ENCODE measurements at regions not wholly inside any gene's neighbourhood (a gene's known extent, or its start where the extent isn't known, plus 50 kb on each side); places are given as distances from the start of the nearest gene placed in this dataset.

GRCh38 chr1:224061436-224061835 lies 52.5 kb upstream of the FBXO28 start:
- TF ChIP-seq, protein P1, sequence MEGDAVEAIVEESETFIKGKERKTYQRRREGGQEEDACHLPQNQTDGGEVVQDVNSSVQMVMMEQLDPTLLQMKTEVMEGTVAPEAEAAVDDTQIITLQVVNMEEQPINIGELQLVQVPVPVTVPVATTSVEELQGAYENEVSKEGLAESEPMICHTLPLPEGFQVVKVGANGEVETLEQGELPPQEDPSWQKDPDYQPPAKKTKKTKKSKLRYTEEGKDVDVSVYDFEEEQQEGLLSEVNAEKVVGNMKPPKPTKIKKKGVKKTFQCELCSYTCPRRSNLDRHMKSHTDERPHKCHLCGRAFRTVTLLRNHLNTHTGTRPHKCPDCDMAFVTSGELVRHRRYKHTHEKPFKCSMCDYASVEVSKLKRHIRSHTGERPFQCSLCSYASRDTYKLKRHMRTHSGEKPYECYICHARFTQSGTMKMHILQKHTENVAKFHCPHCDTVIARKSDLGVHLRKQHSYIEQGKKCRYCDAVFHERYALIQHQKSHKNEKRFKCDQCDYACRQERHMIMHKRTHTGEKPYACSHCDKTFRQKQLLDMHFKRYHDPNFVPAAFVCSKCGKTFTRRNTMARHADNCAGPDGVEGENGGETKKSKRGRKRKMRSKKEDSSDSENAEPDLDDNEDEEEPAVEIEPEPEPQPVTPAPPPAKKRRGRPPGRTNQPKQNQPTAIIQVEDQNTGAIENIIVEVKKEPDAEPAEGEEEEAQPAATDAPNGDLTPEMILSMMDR (IDR thresholded peaks at IDR 0.05): no peak
- no peak overlapping the region for H3K27ac ChIP-seq
- no peak for DNase-seq
- intact Hi-C loops (cut with DNase I; ENCODE audit: low total_unique reads): no loop called here
- H3K36me3 ChIP-seq: no peaks in the 10 kb centered on the region
- peaks cover 0 to 8% of the 10 kb centered on the region in 2 donors for H3K27me3 ChIP-seq
- no peaks in the 10 kb centered on the region for H3K4me1 ChIP-seq
- no peak overlapping the region for H3K4me3 ChIP-seq
- no peaks in the 10 kb centered on the region for H3K9me3 ChIP-seq

DNA sequence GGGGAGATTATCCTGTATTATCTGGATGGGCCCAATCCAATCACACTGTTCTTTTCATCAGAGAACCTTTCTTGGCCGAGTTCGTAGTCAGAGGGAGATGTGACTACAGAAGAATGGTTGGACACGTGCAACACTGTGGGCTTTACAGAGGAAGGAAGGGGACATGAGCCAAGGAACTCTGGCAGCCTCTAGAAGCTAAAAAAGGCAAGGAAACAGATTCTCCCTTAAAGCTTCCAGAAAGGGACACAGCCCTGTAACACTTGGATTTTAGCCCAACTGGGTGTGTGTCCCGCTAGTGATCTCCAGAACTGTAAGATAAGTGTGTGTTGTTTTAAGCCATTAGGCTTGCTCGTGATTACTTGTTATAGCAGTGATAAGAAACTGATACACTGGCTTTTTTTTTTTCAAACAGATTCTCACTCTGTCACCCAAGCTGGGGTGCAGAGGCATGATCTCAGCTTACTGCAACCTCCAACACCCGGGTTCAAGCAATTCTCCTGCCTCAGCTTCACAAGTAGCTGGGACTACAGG lies 53.9 kb upstream of the FBXO28 start:
- DNase-seq: no peak
- TF ChIP-seq, protein P1 (IDR thresholded peaks at IDR 0.05): no peak
- no peaks in the 10 kb centered on the region for H3K4me1 ChIP-seq
- no peaks in the 10 kb centered on the region for H3K9me3 ChIP-seq
- H3K27ac ChIP-seq: no peak overlapping the region
- intact Hi-C loops (cut with DNase I; ENCODE audit: low total_unique reads): no loop called here
- H3K27me3 ChIP-seq: peaks cover 0 to 8% of the 10 kb centered on the region in 2 donors
- H3K36me3 ChIP-seq: no peaks in the 10 kb centered on the region
- no peak overlapping the region for H3K4me3 ChIP-seq

GRCh38 chr1:224058303-224058702 lies 55.6 kb upstream of the FBXO28 start:
- no peak for DNase-seq
- intact Hi-C loops (cut with DNase I; ENCODE audit: low total_unique reads): no loop called here
- TF ChIP-seq, protein P1 (IDR thresholded peaks at IDR 0.05): no peak
- Histone ChIP-seq H3K9me3 (no peaks in the 10 kb centered on the region), H3K4me1 (no peaks in the 10 kb centered on the region), H3K27me3 (peaks cover 0 to 3% of the 10 kb centered on the region in 2 donors), H3K4me3 (no peak overlapping the region), H3K27ac (no peak overlapping the region), H3K36me3 (no peaks in the 10 kb centered on the region)

DNA sequence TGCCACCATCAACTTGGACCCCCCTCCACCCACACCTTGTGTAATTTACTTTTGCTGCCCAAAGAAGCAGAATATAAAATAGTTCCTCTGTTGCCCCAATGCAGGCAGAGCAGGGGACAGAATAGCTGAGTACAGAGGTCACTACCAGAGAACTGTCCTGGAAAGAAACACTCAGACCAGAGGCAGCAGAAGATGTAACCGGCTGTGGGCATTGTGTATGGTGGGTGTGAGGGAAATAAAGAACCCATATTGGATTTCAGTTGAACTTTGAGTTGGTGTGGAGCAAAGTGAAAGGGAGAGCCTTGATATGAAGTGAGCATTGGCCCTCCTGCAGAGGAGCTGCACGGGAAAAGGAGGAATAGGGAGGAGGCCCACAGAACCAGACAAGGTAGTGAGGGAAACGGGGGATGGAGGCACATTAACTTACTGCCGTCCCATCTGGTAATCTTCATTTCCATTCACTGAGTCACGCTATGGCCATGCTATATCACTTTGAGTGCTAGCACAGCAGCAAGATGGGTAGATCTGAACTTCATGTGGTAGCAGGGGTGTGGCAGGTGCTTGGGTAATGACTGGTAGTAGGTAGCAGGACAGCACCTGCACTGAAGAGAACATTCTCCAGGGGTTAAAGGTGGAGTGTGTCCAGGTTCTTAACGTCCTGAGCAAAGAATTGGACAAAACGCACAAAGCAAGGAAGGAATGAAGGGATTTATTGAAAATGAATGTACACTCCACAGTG lies 56.3 kb upstream of the FBXO28 start:
- TF ChIP-seq, protein P1 (IDR thresholded peaks at IDR 0.05): no peak
- intact Hi-C loops (cut with DNase I; ENCODE audit: low total_unique reads): no loop called here
- Histone ChIP-seq H3K27me3 (peaks cover 0 to under 1% of the 10 kb centered on the region in 2 donors), H3K9me3 (no peaks in the 10 kb centered on the region), H3K4me3 (no peak overlapping the region), H3K36me3 (no peaks in the 10 kb centered on the region), H3K4me1 (no peaks in the 10 kb centered on the region), H3K27ac (no peak overlapping the region)
- DNase-seq: no peak

DNA sequence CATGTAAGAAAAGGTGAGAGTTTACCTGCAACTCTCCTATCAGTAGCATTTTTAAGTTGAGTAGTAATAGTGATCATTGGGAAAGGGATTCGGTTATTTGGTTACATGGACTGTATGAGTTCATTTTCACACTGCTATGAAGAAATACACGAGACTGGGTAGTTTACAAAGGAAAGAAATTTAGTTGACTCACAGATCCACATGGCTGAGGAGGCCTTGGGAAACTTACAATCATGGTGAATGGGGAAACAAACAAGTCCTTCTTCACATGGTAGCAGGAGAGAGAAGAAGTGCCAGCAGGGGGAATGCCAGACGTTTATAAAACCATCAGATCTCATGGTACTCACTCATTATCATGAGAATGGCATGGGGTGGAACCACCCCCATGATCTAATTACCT lies 59.3 kb upstream of the FBXO28 start:
- Histone ChIP-seq H3K4me1 (peaks cover 0 to 4% (median 1%) of the 10 kb centered on the region in 4 donors), H3K4me3 (no peak overlapping the region), H3K27ac (no peak overlapping the region), H3K9me3 (no peaks in the 10 kb centered on the region), H3K36me3 (no peaks in the 10 kb centered on the region), H3K27me3 (no peaks in the 10 kb centered on the region)
- intact Hi-C loops (cut with DNase I; ENCODE audit: low total_unique reads): no loop called here
- no peak for DNase-seq
- TF ChIP-seq, protein P1 (IDR thresholded peaks at IDR 0.05): no peak
